LNCaP clone FGC (cell line): ENCODE measurements at regions not wholly inside any gene's neighbourhood (a gene's known extent, or its start where the extent isn't known, plus 50 kb on each side); places are given as distances from the start of the nearest gene placed in this dataset.

ENCODE experiments used
- DNase-seq: peaks from one replicate; pipeline ENCODE4 v3.0.0-alpha.2; 2011; ENCODE audit warnings: low read depth
- H3K4me3 ChIP-seq: 2 replicates; pipeline ENCODE4 v1.5.1; 2011; ENCODE audit warnings: mild to moderate bottlenecking, low read depth, low read length, control low read depth
- TF ChIP-seq, protein P1 (sequence below): IDR thresholded peaks from 2 replicates; pipeline ENCODE4 v1.5.1; 2012; ENCODE audit warnings: mild to moderate bottlenecking; ENCODE audit not compliant: control insufficient read depth, insufficient read depth; ENCODE audit errors: extremely low read depth

DNA sequence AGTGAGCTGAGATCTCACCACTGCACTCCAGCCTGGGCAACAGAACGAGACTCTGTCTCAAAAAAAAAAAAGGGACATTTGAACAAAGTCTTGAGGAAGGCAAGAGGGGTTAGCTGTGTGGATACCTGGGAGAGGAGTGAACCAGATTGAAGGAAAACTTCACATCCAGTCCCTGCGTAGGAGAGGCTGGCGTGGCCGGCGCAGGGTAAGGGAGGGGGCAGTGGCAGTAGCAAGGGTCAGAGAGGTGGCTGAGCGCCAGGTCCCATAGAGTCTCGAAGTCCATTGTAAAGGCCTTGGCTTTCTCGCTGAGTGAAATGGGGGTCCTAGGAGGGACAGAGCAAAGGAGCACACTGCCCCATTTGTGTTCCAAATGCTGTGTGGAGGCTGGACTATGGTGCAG lies 171.8 kb upstream of the WSCD1 start:
- DNase-seq, result no peak
- H3K4me3 ChIP-seq, result no peak overlapping the region
- TF ChIP-seq, protein P1, sequence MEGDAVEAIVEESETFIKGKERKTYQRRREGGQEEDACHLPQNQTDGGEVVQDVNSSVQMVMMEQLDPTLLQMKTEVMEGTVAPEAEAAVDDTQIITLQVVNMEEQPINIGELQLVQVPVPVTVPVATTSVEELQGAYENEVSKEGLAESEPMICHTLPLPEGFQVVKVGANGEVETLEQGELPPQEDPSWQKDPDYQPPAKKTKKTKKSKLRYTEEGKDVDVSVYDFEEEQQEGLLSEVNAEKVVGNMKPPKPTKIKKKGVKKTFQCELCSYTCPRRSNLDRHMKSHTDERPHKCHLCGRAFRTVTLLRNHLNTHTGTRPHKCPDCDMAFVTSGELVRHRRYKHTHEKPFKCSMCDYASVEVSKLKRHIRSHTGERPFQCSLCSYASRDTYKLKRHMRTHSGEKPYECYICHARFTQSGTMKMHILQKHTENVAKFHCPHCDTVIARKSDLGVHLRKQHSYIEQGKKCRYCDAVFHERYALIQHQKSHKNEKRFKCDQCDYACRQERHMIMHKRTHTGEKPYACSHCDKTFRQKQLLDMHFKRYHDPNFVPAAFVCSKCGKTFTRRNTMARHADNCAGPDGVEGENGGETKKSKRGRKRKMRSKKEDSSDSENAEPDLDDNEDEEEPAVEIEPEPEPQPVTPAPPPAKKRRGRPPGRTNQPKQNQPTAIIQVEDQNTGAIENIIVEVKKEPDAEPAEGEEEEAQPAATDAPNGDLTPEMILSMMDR, result no peak

DNA sequence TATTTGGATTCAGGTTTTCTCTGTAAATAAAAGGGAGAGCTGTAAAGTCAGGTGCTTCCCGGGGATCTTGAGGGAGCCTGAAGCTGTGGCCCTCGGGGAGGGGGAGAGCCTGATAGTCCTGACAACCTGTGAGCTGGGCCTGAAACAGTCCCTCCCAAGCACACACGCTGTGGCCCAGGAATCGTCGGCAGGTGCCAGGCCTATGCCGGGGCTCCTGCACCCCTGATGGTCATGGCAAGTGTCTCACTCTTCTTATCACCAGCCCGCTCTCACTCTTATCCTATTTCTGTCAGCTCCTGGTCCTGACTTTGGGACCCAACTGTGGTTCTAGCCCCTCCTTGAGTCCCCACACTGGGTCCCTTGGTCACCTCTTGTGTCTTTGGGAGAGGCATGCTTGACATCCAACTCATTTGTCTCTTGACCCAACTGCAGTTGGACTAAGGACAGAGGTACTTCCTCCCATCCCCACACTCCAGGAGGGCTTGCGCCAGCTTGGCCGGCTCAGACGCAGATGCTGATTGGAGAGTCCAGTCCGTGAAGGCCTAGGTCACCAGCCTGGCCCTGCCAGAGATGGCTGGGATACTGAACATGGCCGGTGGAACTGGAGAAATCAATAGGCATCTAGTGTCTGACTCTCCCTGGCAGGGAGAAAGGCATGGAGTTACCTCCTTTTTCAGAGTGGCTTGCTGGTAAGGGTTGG lies 170.5 kb upstream of the WSCD1 start:
- DNase-seq, result no peak
- TF ChIP-seq, protein P1, result no peak
- H3K4me3 ChIP-seq, result no peak overlapping the region

DNA sequence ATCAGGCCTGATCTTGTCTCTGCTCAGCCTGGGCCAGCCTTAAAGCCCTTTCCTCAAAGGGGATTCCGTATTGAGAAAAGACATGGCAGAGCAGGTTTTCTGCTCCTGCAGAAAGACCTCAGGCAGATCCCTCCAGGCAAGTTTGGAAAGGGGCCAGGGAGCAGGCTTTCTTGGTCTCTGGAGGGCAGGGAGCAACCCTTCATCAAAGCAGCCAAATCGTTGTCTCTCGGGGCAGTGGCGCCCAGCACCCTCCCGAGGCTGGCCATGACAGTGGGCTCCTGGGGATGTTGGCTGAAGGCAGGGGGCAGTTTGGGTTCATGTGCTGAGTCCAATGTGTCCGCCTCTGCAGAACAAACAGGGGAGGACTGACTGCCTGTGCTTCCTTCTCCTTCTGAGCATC lies 168.4 kb upstream of the WSCD1 start:
- TF ChIP-seq, protein P1, result no peak
- no peak for DNase-seq
- H3K4me3 ChIP-seq, result no peak overlapping the region

DNA sequence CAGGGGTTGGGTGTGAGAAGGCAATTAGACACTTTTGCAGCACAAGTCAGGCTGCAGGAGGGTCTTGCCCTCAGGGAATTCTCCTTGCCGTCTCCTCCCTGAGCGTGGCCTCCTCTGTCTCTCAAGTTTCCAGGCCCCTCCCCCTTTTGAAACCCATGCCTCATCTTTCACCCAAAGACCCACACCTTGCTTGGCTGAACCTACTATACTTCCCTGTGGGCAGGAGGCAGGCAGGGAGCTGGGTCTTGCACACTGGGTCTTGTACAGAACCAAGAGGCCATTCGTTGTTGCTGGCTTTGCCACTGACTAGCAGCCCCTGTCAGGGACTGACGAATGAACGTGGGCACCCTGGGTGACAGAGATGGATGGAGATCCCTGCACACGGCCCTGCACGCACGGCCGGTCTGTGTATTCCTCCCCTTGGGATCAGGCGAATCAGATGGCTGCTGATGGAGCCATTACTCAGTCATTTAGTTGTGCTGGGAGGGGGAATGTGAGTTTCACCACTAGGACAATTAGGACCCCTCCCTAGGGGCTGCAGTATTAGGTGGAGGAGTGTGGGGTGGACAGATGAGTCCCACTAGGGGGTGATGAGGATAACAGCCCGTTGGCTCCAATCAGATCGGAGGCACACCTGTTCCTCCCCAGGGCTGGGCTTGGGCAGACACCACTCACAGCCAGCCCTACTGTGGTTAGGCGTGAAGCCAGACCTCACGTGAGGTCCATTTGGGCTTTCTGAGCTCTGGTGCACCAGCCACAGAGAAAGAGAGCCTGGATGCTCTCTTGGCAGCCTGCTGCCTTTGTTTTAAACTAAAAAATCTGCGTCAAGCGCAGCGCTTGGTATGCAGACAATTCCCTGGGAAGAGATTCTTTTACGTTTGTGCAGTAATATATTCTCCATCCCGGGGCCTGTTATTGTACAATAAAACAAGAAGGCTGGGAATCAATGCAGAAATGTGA lies 167.7 kb upstream of the WSCD1 start:
- DNase-seq, result no peak
- TF ChIP-seq, protein P1, result no peak
- H3K4me3 ChIP-seq, result no peak overlapping the region

DNA sequence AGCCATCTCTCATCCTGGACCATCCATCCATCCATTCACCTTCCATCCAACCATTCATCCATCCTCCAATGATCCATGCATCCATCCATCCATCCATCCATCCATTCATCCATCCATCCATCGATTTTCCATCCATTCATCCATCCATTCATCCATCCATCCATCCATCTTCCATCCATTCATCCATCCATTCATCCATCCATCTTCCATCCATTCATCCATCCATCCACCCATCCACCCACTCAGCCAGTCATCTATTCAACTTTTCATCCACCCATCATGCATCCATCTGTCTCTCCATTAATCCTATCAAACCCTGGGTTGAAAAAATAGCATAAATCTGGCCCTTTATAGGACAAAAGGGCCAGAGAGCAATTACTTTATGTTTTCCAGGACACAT lies 158.3 kb upstream of the WSCD1 start:
- TF ChIP-seq, protein P1, result no peak
- no peak overlapping the region for H3K4me3 ChIP-seq
- no peak for DNase-seq

DNA sequence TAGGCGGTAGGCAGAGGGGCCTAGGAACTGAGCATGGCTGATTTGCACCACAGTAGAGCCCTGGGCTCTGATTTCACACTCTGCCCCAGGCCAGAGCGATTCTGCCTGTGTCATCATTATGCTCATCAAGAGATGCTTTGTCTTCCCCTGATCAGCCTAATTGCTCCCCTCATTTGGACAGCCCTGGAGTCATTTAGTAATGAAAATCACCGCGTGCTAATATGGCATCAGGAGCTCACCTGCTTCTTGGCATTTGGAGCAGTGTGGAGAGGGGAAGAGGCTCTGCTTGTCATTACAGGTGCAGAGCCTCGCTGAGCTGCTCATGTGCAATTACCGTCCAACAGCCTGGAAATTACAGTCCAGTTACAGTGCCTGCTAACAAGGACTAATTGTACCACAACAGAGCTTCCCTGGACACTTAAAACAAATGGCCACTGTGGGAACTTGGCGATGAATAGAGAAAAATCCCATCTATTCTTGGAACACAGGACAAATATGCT lies 157.1 kb upstream of the WSCD1 start:
- TF ChIP-seq, protein P1, result no peak
- no peak for DNase-seq
- H3K4me3 ChIP-seq, result no peak overlapping the region

DNA sequence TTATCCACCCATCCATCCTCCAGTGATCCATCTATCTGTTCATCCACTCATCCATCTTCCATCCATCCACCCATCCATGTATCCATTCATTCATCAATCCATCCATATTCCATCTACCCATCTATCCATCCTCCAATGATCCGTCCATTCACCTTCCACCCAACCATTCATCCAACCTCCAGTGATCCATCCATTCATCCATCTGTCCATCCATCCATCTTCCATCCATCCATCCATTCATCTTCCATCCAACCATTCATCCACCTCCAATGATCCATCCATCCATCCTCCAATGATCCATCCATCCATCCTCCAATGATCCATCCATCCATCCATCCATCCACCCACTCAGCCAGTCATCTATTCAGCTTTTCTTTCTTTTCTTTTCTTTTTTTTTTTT lies 156.5 kb upstream of the WSCD1 start:
- no peak overlapping the region for H3K4me3 ChIP-seq
- TF ChIP-seq, protein P1, result no peak
- no peak for DNase-seq
